ENCODE measurements at regions not wholly inside any gene's neighbourhood (a gene's known extent, or its start where the extent isn't known, plus 50 kb on each side); places are given as distances from the start of the nearest gene placed in this dataset.

DNA sequence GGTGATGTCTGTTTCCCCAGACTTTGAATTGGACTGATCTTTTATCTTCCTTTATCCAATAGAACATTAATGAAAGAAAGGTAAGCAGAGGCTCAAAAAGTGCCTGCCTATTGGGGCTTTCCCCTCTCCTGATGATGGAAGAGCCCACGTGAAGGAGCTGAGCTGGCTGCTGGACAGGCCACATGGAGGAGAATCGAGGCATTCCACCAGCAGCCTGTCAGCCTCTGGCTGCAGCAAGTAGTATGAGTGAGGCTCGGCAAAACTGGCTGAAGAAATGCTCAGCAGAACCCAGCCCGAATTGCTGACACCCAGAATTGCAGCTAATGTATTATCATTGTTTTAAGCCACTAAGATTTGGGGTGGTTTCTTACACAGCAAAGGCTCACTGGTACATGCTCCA lies 66.5 kb upstream of the STC2 start:
- H3K27me3 ChIP-seq (ENCODE audit: control insufficient read depth in 2 of 2, insufficient read depth in 2 of 2, low read length in 2 of 2): peaks cover 0 to 6% of the 10 kb centered on the region in 2 donors
- no peak overlapping the region for H3K27ac ChIP-seq (ENCODE audit: low read depth in 1 of 2, low read length in 2 of 2)
- no peak overlapping the region for H2AFZ ChIP-seq (ENCODE audit: insufficient read depth, low read depth, low read length, poor library complexity, severe bottlenecking)
- no peaks in the 10 kb centered on the region for H4K20me1 ChIP-seq (ENCODE audit: insufficient read depth, low read length)
- H3K79me2 ChIP-seq (ENCODE audit: insufficient read depth, low read length): no peaks in the 10 kb centered on the region
- Mint-ChIP-seq H3K27me3 (ENCODE audit: low read depth in 3 of 3) (peaks cover 5 to 10% (median 5%) of the 10 kb centered on the region in 3 donors), H3K36me3 (no peaks in the 10 kb centered on the region), H3K4me3 (no peak overlapping the region), H3K27ac (no peak overlapping the region), H3K9me3 (peaks cover 10 to 34% (median 17%) of the 10 kb centered on the region in 7 donors), H3K4me1 (peaks cover 31% of the 10 kb centered on the region)
- H3K9me3 ChIP-seq (replicated peaks in 1 of 2; ENCODE audit: control insufficient read depth in 1 of 2, insufficient read depth in 1 of 2, low read length in 2 of 2): peaks cover 14 to 17% of the 10 kb centered on the region in 2 donors
- DNase-seq: no peak
- intact Hi-C loops (cut with micrococcal nuclease): no loop called here
- H3K4me2 ChIP-seq (replicated peaks; ENCODE audit: extremely low read depth, low read length, poor library complexity, severe bottlenecking): no peak overlapping the region
- WGBS (ENCODE audit: insufficient coverage): 90% methylated on average over 4 of the region's 4 CpGs
- H3K9ac ChIP-seq (ENCODE audit: insufficient read depth, low read length, poor library complexity, severe bottlenecking): no peak overlapping the region
- H3K36me3 ChIP-seq (replicated peaks in 1 of 2; ENCODE audit: control insufficient read depth in 1 of 2, insufficient read depth in 2 of 2, low read length in 2 of 2): no peaks in the 10 kb centered on the region
- H3K4me3 ChIP-seq (replicated peaks in 1 of 3; ENCODE audit: low read depth in 2 of 3, low read length in 3 of 3): no peak overlapping the region
- peaks cover 27 to 29% of the 10 kb centered on the region in 2 donors for H3K4me1 ChIP-seq (ENCODE audit: control insufficient read depth in 1 of 2, insufficient read depth in 2 of 2, low read length in 2 of 2)
- no peak for TF ChIP-seq CTCF (IDR thresholded peaks at IDR 0.05)

GRCh38 chr5:173392172-173392571 lies 64.0 kb upstream of the STC2 start:
- no peak overlapping the region for H3K27ac Mint-ChIP-seq
- Histone ChIP-seq H3K4me2 (replicated peaks; ENCODE audit: extremely low read depth, low read length, poor library complexity, severe bottlenecking) (no peak overlapping the region), H2AFZ (ENCODE audit: insufficient read depth, low read depth, low read length, poor library complexity, severe bottlenecking) (no peak overlapping the region), H4K20me1 (ENCODE audit: insufficient read depth, low read length) (no peaks in the 10 kb centered on the region), H3K27me3 (ENCODE audit: control insufficient read depth in 2 of 2, insufficient read depth in 2 of 2, low read length in 2 of 2) (peaks cover 0 to 6% of the 10 kb centered on the region in 2 donors), H3K36me3 (replicated peaks in 1 of 2; ENCODE audit: control insufficient read depth in 1 of 2, insufficient read depth in 2 of 2, low read length in 2 of 2) (no peaks in the 10 kb centered on the region), H3K9ac (ENCODE audit: insufficient read depth, low read length, poor library complexity, severe bottlenecking) (no peak overlapping the region), H3K9me3 (replicated peaks in 1 of 2; ENCODE audit: control insufficient read depth in 1 of 2, insufficient read depth in 1 of 2, low read length in 2 of 2) (peaks cover 14 to 17% of the 10 kb centered on the region in 2 donors), H3K27ac (ENCODE audit: low read depth in 1 of 2, low read length in 2 of 2) (no peak overlapping the region), H3K79me2 (ENCODE audit: insufficient read depth, low read length) (no peaks in the 10 kb centered on the region), H3K4me1 (ENCODE audit: control insufficient read depth in 1 of 2, insufficient read depth in 2 of 2, low read length in 2 of 2) (peaks cover 11 to 13% of the 10 kb centered on the region in 2 donors), H3K4me3 (replicated peaks in 1 of 3; ENCODE audit: low read depth in 2 of 3, low read length in 3 of 3) (no peak overlapping the region)
- H3K9me3 Mint-ChIP-seq: peaks cover 10 to 34% (median 17%) of the 10 kb centered on the region in 7 donors
- H3K4me1 Mint-ChIP-seq: peaks cover 16% of the 10 kb centered on the region
- H3K27me3 Mint-ChIP-seq (ENCODE audit: low read depth in 3 of 3): peaks cover 5 to 12% (median 7%) of the 10 kb centered on the region in 3 donors
- H3K4me3 Mint-ChIP-seq: no peak overlapping the region
- intact Hi-C loops (cut with micrococcal nuclease): no loop called here
- H3K36me3 Mint-ChIP-seq: no peaks in the 10 kb centered on the region
- TF ChIP-seq CTCF (IDR thresholded peaks at IDR 0.05): no peak
- DNase-seq: no peak
